ENCODE measurements at regions not wholly inside any gene's neighbourhood (a gene's known extent, or its start where the extent isn't known, plus 50 kb on each side); places are given as distances from the start of the nearest gene placed in this dataset.
"Not testable (repeated sequence)": the region's sequence is repeated elsewhere in the genome, so short reads cannot be mapped to it uniquely, and the experiment has no call there.

DNA sequence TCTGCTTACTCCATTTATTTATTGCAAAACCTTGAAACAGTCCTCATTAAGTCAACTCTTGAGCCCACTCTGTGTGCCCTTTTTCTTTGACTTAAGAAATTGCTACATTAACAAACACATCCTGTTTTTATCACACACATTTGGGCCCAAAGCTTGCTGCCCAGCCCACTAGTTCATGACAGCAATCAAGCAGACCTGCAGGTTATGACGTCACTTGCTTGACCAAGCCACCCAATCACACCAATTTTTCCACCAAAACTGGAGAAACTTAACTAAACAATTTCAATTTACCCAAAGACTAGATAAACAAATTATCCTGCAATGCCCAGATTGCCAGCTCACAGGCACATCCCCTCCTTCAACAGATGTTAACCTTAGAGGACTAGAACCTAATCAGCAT, 120.7 kb downstream of the ZNF429 start:
- H3K4me1 ChIP-seq: no peaks in the 10 kb centered on the region
- H3K27ac ChIP-seq: no peak overlapping the region
- H3K27me3 ChIP-seq: no peaks in the 10 kb centered on the region
- intact Hi-C loops (cut with DNase I): no loop called here
- H3K36me3 ChIP-seq: no peaks in the 10 kb centered on the region
- WGBS, 2 donors: 25 to 47% methylated on average over 1 of the region's 1 CpG
- no peak overlapping the region for H3K4me3 ChIP-seq
- H3K9me3 ChIP-seq: no peaks in the 10 kb centered on the region
- no peak for ATAC-seq
- no peak for DNase-seq
- TF ChIP-seq, protein P1, sequence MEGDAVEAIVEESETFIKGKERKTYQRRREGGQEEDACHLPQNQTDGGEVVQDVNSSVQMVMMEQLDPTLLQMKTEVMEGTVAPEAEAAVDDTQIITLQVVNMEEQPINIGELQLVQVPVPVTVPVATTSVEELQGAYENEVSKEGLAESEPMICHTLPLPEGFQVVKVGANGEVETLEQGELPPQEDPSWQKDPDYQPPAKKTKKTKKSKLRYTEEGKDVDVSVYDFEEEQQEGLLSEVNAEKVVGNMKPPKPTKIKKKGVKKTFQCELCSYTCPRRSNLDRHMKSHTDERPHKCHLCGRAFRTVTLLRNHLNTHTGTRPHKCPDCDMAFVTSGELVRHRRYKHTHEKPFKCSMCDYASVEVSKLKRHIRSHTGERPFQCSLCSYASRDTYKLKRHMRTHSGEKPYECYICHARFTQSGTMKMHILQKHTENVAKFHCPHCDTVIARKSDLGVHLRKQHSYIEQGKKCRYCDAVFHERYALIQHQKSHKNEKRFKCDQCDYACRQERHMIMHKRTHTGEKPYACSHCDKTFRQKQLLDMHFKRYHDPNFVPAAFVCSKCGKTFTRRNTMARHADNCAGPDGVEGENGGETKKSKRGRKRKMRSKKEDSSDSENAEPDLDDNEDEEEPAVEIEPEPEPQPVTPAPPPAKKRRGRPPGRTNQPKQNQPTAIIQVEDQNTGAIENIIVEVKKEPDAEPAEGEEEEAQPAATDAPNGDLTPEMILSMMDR (IDR thresholded peaks at IDR 0.05): no peak

DNA sequence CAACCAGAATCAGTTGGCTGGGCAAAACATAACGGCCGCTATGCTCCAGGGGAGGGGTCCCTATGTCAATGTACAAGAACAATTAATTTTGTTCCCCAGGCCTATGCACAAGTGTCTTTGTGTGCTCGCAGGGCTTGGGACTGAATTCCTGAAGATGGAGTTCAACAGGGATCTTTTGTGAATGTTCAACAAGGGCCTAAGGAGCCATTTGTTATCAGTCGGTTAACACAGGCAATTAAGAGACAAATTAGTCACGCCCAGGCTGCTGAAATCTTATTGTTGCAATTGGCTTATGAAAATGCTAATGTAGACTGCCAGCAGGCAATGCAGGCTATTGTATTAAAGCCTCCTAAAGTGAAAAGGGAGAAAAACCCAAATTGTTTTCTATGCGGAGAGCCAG, 117.5 kb downstream of the ZNF429 start:
- H3K27ac ChIP-seq: no peak overlapping the region
- no peaks in the 10 kb centered on the region for H3K9me3 ChIP-seq
- H3K4me3 ChIP-seq: no peak overlapping the region
- no peaks in the 10 kb centered on the region for H3K4me1 ChIP-seq
- ATAC-seq (no peak), DNase-seq (no peak)
- intact Hi-C loops (cut with DNase I): no loop called here
- WGBS, 2 donors: 71 to 72% methylated on average over 6 of the region's 6 CpGs
- H3K27me3 ChIP-seq: no peaks in the 10 kb centered on the region
- TF ChIP-seq, protein P1 (IDR thresholded peaks at IDR 0.05): no peak
- H3K36me3 ChIP-seq: no peaks in the 10 kb centered on the region

DNA sequence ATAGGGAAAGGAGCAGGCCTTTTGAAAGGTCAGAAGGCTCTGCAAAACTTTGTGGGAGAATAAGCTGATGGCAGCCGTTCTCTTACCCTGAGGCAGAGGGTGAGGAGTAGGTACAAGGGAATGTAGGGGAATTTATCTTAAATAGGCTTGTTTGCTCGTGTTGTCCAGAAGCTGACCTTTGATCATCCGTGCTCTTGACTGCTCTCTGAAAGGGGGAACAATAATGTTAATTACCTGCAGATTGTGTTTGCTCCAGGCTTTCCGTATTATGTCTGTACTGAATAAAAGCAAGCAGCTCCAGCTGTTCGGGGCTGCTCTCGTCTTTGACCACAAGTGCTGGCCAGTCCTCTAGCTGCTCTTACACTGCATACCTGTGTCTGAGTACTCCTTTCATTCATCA, 116.3 kb downstream of the ZNF429 start:
- H3K4me1 ChIP-seq: no peaks in the 10 kb centered on the region
- intact Hi-C loops (cut with DNase I): no loop called here
- DNase-seq (no peak), ATAC-seq (no peak)
- TF ChIP-seq, protein P1 (IDR thresholded peaks at IDR 0.05): no peak
- H3K36me3 ChIP-seq: no peaks in the 10 kb centered on the region
- H3K27me3 ChIP-seq: no peaks in the 10 kb centered on the region
- WGBS, 2 donors: 79 to 80% methylated on average over 6 of the region's 6 CpGs
- H3K9me3 ChIP-seq: no peaks in the 10 kb centered on the region
- H3K4me3 ChIP-seq: no peak overlapping the region
- no peak overlapping the region for H3K27ac ChIP-seq

DNA sequence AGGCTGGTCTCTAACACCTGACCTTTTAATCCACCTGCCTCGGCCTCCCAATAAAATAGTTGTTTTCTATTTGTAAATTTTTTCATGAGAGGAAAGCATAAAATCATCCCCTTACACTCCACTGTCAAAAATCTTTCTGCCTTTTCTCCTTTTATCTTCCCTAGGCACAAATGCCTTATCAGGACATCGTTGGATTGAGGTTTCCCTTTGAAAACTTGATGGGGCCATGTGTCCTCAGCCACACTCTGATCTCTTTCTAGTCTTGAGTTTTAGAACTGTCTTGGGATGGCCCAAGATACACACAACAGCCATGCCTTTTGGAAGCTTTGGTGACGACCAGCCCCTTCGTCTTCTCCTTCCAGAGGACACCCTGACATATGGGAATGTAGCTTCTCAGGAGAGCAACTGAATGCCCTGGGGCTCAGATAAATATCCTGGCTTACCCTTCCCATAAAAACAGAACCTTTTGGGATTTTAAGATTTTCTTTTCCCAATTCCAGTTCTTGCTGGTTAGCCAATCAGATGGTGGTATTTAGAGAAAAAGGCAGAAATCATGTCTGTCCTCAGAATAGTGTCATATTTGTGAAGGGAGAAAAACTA, 112.4 kb downstream of the ZNF429 start:
- TF ChIP-seq, protein P1 (IDR thresholded peaks at IDR 0.05): no peak
- H3K4me1 ChIP-seq: no peaks in the 10 kb centered on the region
- H3K27me3 ChIP-seq: no peaks in the 10 kb centered on the region
- no peaks in the 10 kb centered on the region for H3K36me3 ChIP-seq
- WGBS, 2 donors: 50 to 56% methylated on average over 4 of the region's 4 CpGs
- H3K9me3 ChIP-seq: no peaks in the 10 kb centered on the region
- H3K27ac ChIP-seq: no peak overlapping the region
- ATAC-seq: no peak
- no peak for DNase-seq
- intact Hi-C loops (cut with DNase I): loop anchor here in 1 of 10 donors (10.0 kb wide), 1 partner anchor 77 kb away; no protein-coding TSS in a partner anchor
- no peak overlapping the region for H3K4me3 ChIP-seq

DNA sequence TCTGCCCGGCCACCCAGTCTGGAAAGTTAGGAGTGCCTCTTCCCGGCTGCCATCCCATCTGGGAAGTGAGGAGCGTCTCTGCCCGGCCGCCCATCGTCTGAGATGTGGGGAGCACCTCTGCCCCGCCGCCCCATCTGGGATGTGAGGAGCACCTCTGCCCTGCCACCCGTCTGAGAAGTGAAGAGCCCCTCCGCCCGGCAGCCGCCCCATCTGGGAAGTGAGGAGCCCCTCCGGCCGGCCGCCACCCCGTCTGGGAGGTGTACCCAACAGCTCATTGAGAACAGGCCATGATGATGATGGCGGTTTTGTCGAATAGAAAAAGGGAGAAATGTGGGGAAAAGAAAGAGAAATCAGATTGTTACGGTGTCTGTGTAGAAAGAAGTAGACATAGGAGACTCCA, 109.4 kb downstream of the ZNF429 start:
- H3K4me3 ChIP-seq, ATAC-seq, H3K36me3 ChIP-seq, H3K9me3 ChIP-seq, DNase-seq, H3K27me3 ChIP-seq, H3K4me1 ChIP-seq, H3K27ac ChIP-seq: not testable (repeated sequence)
- intact Hi-C loops (cut with DNase I): loop anchor here in 1 of 10 donors (10.0 kb wide), 1 partner anchor 80 kb away; no protein-coding TSS in a partner anchor
- 93 to 94% methylated on average over 19 of the region's 19 CpGs for WGBS, 2 donors

DNA sequence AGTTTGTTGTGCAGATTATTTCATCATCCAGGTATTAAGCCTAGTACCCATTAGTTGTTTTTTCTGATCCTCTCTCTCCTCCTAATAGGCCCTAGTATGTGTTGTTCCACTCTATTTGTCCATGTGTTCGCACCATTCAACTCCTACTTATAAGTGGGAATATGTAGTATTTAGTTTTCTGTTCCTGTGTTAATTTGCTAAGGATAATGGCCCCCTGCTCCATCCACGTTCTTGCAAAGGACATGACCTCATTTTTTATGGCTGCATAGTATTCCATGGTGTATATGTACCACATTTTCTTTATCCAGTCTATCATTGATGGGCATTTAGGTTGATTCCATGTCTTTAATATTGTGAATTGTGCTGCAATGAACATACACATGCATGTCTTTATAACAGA, 107.8 kb downstream of the ZNF429 start:
- not testable (repeated sequence) for H3K4me3 ChIP-seq, H3K27me3 ChIP-seq, DNase-seq, ATAC-seq, H3K4me1 ChIP-seq, H3K36me3 ChIP-seq, H3K9me3 ChIP-seq
- WGBS, 2 donors: 73 to 80% methylated on average over 2 of the region's 2 CpGs
- peak overlapping the region in 1 of 10 donors; percentile 64 for H3K27ac ChIP-seq
- intact Hi-C loops (cut with DNase I): loop anchor here in 1 of 10 donors (10.0 kb wide), 1 partner anchor 82 kb away; no protein-coding TSS in a partner anchor
